ENCODE measurements at regions not wholly inside any gene's neighbourhood (a gene's known extent, or its start where the extent isn't known, plus 50 kb on each side); places are given as distances from the start of the nearest gene placed in this dataset.

DNA sequence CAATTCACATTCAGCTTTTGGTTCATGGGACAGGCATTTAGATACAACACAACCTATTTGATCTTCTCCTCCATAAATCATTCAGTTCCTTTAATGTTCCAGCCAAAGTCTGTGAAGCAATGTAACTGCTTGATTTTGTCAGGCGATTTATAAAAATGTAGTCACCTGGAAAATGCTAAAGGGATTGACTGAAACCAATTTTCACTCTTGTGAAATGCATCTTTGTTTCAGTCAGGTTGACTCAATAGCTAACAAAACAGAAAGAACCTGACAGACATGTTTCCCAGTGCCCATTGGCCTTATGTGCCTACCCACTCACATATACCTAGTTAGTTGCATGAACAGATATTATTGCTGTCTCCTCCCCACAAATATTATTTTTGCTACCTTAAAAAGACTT is 335.7 kb downstream of the CHRM3 start:
- TF ChIP-seq POLR2A (IDR thresholded peaks at IDR 0.05) = no peak
- TF ChIP-seq, protein P1, sequence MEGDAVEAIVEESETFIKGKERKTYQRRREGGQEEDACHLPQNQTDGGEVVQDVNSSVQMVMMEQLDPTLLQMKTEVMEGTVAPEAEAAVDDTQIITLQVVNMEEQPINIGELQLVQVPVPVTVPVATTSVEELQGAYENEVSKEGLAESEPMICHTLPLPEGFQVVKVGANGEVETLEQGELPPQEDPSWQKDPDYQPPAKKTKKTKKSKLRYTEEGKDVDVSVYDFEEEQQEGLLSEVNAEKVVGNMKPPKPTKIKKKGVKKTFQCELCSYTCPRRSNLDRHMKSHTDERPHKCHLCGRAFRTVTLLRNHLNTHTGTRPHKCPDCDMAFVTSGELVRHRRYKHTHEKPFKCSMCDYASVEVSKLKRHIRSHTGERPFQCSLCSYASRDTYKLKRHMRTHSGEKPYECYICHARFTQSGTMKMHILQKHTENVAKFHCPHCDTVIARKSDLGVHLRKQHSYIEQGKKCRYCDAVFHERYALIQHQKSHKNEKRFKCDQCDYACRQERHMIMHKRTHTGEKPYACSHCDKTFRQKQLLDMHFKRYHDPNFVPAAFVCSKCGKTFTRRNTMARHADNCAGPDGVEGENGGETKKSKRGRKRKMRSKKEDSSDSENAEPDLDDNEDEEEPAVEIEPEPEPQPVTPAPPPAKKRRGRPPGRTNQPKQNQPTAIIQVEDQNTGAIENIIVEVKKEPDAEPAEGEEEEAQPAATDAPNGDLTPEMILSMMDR (IDR thresholded peaks at IDR 0.05) = no peak
